ENCODE measurements at regions not wholly inside any gene's neighbourhood (a gene's known extent, or its start where the extent isn't known, plus 50 kb on each side); places are given as distances from the start of the nearest gene placed in this dataset.

DNA sequence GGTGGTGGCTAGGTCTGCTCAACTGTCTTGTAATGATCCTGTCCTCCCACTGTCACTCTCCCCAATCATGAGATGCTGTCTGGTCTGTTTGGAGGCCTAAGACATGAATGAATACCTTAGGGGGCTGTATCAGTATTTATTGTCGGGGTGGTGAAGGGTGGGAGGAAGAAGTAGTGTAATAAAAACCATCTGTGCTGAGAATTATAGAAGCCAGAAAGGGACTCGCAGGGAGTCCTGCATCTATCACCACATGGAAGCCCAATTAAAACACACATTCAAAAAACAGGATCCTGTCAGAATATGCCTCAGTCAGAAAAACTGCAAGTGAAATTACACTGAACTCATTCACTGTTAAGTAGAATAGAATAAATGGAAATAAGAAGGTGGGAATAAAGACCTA, 1134.3 kb upstream of the C9orf72 start:
- FAIRE-seq, result no peak

More for the DNA sequence above, 1134.3 kb upstream of the C9orf72 start:
- intact Hi-C loops (cut with micrococcal nuclease), result no loop called here
- H3K9ac ChIP-seq (ENCODE audit: insufficient read depth in 1 of 2, low read depth in 2 of 2, low read length in 2 of 2), result no peak overlapping the region
- in situ Hi-C loops (cut with MboI), result no loop called here
- H3K79me2 ChIP-seq (ENCODE audit: control insufficient read depth, insufficient read depth, low read length), result no peaks in the 10 kb centered on the region
- no peaks in the 10 kb centered on the region for H3K4me1 ChIP-seq (replicated peaks in 1 of 2; ENCODE audit: control insufficient read depth in 2 of 2, insufficient read depth in 2 of 2, low read length in 2 of 2)
- no peaks in the 10 kb centered on the region for H3K9me3 ChIP-seq (replicated peaks; ENCODE audit: control insufficient read depth, insufficient read depth, low read depth, low read length)
- WGBS (ENCODE audit: insufficient coverage, low coverage, missing lambda C conversion rate), result no CpG with 5 or more reads among the region's 2 CpGs
- H4K20me1 ChIP-seq (replicated peaks; ENCODE audit: control insufficient read depth, insufficient read depth, low read length), result no peaks in the 10 kb centered on the region
- TF ChIP-seq PBX2 (CRISPR knock-in tag; IDR thresholded peaks at IDR 0.05; ENCODE audit: low read depth), result no peak
- no peak for TF ChIP-seq PBX2 (tag; conservative IDR thresholded peaks at IDR 0.05; ENCODE audit: low read depth)
- DNase-seq (ENCODE audit: extremely low read depth in 1 of 4, low spot score in 3 of 4) (no peak), ATAC-seq (no peak)
- no peaks in the 10 kb centered on the region for H3K36me3 ChIP-seq (ENCODE audit: control insufficient read depth, insufficient read depth, low read length)
- BruUV-seq (replicated peaks), result no TSS peak
- H3K27ac ChIP-seq (ENCODE audit: extremely low read depth, low read depth, low read length), result no peak overlapping the region
- no peak overlapping the region for H3K4me2 ChIP-seq (ENCODE audit: insufficient read depth, low read length)
- ChIA-PET CTCF (ENCODE audit: low intra/inter-chr PET ratio) (no interaction called here), POLR2A (no interaction called here)
- H3K27me3 ChIP-seq (ENCODE audit: control insufficient read depth in 2 of 2, insufficient read depth in 2 of 2, low read length in 2 of 2), result no peaks in the 10 kb centered on the region
- H3K9me1 ChIP-seq (ENCODE audit: control insufficient read depth, insufficient read depth, low read length), result no peaks in the 10 kb centered on the region
- no peak overlapping the region for H3K4me3 ChIP-seq
- H2AFZ ChIP-seq (ENCODE audit: low read depth, low read length), result no peak overlapping the region

All from K562 (cell line).